HL-60 (cell line): ENCODE measurements at regions not wholly inside any gene's neighbourhood (a gene's known extent, or its start where the extent isn't known, plus 50 kb on each side); places are given as distances from the start of the nearest gene placed in this dataset.

Source experiments
- DNase-seq, 2 experiments: peaks; one replicate each; pipeline ENCODE4 v3.0.0-alpha.2; 2010 to 2020; ENCODE audit warnings: low read depth in 1 of 2, low spot score in 1 of 2
- H3K27ac ChIP-seq: fragments of 250-450 bp; sonication (Bioruptor Pico); replicated peaks from 2 replicates; pipeline ENCODE4 v1.5.1; 2020; ENCODE audit warnings: mild to moderate bottlenecking, moderate library complexity
- H3K27me3 ChIP-seq: fragments of 250-450 bp; sonication (Bioruptor Pico); 2 replicates; pipeline ENCODE4 v1.5.1; 2021; ENCODE audit warnings: mild to moderate bottlenecking, moderate library complexity; ENCODE audit not compliant: insufficient read depth, poor library complexity, severe bottlenecking
- H3K4me3 ChIP-seq: replicated peaks from 2 replicates; pipeline ENCODE4 v1.5.1; 2011; ENCODE audit warnings: mild to moderate bottlenecking, control low read depth, low read length; ENCODE audit not compliant: insufficient read depth
- GABPA ChIP-seq: IDR thresholded peaks from 2 replicates; pipeline ENCODE4 v1.6.1; 2012; ENCODE audit warnings: low read depth
- POLR2AphosphoS5 ChIP-seq: IDR thresholded peaks from 2 replicates; pipeline ENCODE4 v1.6.1; 2012; ENCODE audit warnings: low read depth
- SPI1 ChIP-seq: IDR thresholded peaks from 2 replicates; pipeline ENCODE4 v1.6.1; 2012; ENCODE audit warnings: low read depth, mild to moderate bottlenecking, borderline replicate concordance
- TF ChIP-seq, protein P1 (sequence below): IDR thresholded peaks from one replicate; pipeline ENCODE4 v1.5.1; 2011; ENCODE audit warnings: low read length, control low read depth, inconsistent platforms; ENCODE audit not compliant: insufficient read depth
- TF ChIP-seq, protein P2 (sequence below): IDR thresholded peaks from 2 replicates; pipeline ENCODE4 v1.6.1; 2012; ENCODE audit warnings: low read depth; ENCODE audit not compliant: insufficient replicate concordance

DNA sequence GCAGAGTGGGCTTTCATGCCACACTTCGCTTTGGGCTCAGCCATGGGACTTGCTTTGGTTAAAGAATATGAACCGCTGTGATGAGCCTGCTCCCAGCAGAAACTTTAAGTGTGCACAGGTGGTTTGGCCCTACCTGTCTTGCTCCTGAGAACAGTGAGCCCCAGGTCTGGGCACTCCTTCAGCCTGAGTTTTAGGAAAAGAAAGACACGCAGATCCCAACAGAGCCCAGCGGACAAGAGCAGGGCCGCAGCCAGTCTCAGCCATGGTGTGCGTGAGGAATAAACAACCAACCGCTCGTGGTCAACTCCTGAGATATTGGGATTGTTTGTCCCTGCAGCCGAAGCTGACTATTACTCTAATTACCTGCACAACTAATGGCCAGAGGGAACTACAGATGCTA is 217.1 kb upstream of the C1orf174 start:
- no peak overlapping the region for H3K27ac ChIP-seq
- TF ChIP-seq, protein P1, sequence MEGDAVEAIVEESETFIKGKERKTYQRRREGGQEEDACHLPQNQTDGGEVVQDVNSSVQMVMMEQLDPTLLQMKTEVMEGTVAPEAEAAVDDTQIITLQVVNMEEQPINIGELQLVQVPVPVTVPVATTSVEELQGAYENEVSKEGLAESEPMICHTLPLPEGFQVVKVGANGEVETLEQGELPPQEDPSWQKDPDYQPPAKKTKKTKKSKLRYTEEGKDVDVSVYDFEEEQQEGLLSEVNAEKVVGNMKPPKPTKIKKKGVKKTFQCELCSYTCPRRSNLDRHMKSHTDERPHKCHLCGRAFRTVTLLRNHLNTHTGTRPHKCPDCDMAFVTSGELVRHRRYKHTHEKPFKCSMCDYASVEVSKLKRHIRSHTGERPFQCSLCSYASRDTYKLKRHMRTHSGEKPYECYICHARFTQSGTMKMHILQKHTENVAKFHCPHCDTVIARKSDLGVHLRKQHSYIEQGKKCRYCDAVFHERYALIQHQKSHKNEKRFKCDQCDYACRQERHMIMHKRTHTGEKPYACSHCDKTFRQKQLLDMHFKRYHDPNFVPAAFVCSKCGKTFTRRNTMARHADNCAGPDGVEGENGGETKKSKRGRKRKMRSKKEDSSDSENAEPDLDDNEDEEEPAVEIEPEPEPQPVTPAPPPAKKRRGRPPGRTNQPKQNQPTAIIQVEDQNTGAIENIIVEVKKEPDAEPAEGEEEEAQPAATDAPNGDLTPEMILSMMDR = no peak
- TF ChIP-seq, protein P2, sequence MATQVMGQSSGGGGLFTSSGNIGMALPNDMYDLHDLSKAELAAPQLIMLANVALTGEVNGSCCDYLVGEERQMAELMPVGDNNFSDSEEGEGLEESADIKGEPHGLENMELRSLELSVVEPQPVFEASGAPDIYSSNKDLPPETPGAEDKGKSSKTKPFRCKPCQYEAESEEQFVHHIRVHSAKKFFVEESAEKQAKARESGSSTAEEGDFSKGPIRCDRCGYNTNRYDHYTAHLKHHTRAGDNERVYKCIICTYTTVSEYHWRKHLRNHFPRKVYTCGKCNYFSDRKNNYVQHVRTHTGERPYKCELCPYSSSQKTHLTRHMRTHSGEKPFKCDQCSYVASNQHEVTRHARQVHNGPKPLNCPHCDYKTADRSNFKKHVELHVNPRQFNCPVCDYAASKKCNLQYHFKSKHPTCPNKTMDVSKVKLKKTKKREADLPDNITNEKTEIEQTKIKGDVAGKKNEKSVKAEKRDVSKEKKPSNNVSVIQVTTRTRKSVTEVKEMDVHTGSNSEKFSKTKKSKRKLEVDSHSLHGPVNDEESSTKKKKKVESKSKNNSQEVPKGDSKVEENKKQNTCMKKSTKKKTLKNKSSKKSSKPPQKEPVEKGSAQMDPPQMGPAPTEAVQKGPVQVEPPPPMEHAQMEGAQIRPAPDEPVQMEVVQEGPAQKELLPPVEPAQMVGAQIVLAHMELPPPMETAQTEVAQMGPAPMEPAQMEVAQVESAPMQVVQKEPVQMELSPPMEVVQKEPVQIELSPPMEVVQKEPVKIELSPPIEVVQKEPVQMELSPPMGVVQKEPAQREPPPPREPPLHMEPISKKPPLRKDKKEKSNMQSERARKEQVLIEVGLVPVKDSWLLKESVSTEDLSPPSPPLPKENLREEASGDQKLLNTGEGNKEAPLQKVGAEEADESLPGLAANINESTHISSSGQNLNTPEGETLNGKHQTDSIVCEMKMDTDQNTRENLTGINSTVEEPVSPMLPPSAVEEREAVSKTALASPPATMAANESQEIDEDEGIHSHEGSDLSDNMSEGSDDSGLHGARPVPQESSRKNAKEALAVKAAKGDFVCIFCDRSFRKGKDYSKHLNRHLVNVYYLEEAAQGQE = no peak
- no peak for TF ChIP-seq POLR2AphosphoS5
- TF ChIP-seq GABPA = no peak
- no peak for TF ChIP-seq SPI1
- no peak overlapping the region for H3K4me3 ChIP-seq
- DNase-seq = no peak
- no peaks in the 10 kb centered on the region for H3K27me3 ChIP-seq

DNA sequence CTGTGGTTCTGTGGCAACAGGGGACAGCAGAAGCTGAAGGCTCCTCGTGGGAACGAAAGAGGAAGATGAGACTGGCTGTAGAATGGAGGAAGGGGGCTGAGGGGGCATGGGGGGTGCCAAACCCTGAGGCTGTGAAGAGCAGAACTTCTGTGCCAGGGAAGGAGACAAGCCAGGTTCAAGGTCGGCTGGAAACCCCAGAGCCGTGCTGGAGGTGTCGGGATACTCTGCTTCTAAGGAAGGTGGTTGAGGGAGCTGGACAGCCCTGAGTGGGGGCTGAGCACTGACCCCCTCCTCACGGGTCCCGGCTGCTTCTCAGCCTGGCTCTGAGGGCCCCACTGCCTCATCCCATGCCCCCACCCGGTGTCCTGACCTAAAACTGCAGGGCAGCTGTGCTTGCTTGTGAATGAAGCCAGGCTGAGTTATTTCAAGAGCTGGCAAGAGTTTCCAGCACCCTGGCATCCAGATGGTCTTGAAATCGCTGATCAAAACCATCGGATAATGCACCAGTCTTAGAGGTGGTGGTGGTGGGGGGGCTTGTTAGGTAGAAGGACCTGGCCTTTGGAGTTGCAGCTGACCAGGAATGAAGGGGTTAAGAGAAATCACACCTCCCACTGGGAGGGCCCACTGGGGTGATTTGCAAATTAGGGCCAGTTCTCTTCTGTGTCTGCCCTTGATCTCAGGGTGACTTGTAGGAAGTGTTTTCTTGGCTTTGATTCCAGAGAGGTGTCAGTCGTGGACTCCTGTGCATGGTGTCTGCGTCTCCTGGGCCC is 218.9 kb upstream of the C1orf174 start:
- Histone ChIP-seq H3K27ac (no peak overlapping the region), H3K4me3 (no peak overlapping the region), H3K27me3 (no peaks in the 10 kb centered on the region)
- DNase-seq = no peak
- no peak for TF ChIP-seq GABPA
- no peak for TF ChIP-seq POLR2AphosphoS5
- no peak for TF ChIP-seq SPI1
- TF ChIP-seq, protein P2 = no peak
- TF ChIP-seq, protein P1 = no peak

GRCh38 chr1:4119516-4120220 is 219.6 kb upstream of the C1orf174 start:
- H3K27ac ChIP-seq = no peak overlapping the region
- DNase-seq = no peak
- TF ChIP-seq, protein P2 = no peak
- TF ChIP-seq POLR2AphosphoS5 (no peak), GABPA (no peak), SPI1 (no peak)
- TF ChIP-seq, protein P1 = no peak
- H3K4me3 ChIP-seq = no peak overlapping the region
- H3K27me3 ChIP-seq = no peaks in the 10 kb centered on the region
